HFFc6 (cell line): ENCODE measurements at regions not wholly inside any gene's neighbourhood (a gene's known extent, or its start where the extent isn't known, plus 50 kb on each side); places are given as distances from the start of the nearest gene placed in this dataset.

ENCODE experiments used
- DNase-seq: peaks from one replicate; pipeline ENCODE4 v3.0.0-alpha.2; 2018
- H3K27ac Mint-ChIP-seq: 2 replicates; pipeline ENCODE4 v1.8.0; 2020; ENCODE audit warnings: mild to moderate bottlenecking, mixed read lengths
- H3K27me3 Mint-ChIP-seq: 2 replicates; pipeline ENCODE4 v1.8.0; 2021; ENCODE audit warnings: mild to moderate bottlenecking, moderate library complexity, mixed read lengths; ENCODE audit not compliant: insufficient read depth
- H3K36me3 Mint-ChIP-seq: 2 replicates; pipeline ENCODE4 v1.8.0; 2021; ENCODE audit warnings: low read depth, mixed read lengths
- H3K4me1 Mint-ChIP-seq: 2 replicates; pipeline ENCODE4 v1.8.0; 2020; ENCODE audit warnings: low read depth, mixed read lengths
- H3K4me3 Mint-ChIP-seq: 2 replicates; pipeline ENCODE4 v1.8.0; 2020; ENCODE audit warnings: mild to moderate bottlenecking, moderate library complexity, mixed read lengths
- H3K9me3 Mint-ChIP-seq: 2 replicates; pipeline ENCODE4 v1.8.0; 2020; ENCODE audit warnings: mild to moderate bottlenecking, mixed read lengths
- CTCF ChIP-seq: fragments of 200-600 bp; sonication (generic); IDR thresholded peaks from 2 replicates; pipeline ENCODE4 v1.5.0; 2021; ENCODE audit warnings: antibody characterized with exemption, mild to moderate bottlenecking

- no peak for DNase-seq
- no peaks in the 10 kb centered on the region for H3K36me3 Mint-ChIP-seq
- H3K4me1 Mint-ChIP-seq, result no peaks in the 10 kb centered on the region
- no peak overlapping the region for H3K27ac Mint-ChIP-seq
- H3K9me3 Mint-ChIP-seq, result peaks cover 40% of the 10 kb centered on the region
- TF ChIP-seq CTCF, result no peak
- H3K4me3 Mint-ChIP-seq, result no peak overlapping the region
- H3K27me3 Mint-ChIP-seq, result no peaks in the 10 kb centered on the region
Observed at GRCh38 chr6:147772724-147773123, 264.2 kb downstream of the SAMD5 start.

GRCh38 chr6:147774856-147775255, 266.4 kb downstream of the SAMD5 start:
- DNase-seq, result no peak
- no peak for TF ChIP-seq CTCF
- H3K9me3 Mint-ChIP-seq, result peaks cover 45% of the 10 kb centered on the region
- H3K36me3 Mint-ChIP-seq, result peaks cover 6% of the 10 kb centered on the region; the same call in 1 of the 2 replicates
- no peaks in the 10 kb centered on the region for H3K4me1 Mint-ChIP-seq
- no peaks in the 10 kb centered on the region for H3K27me3 Mint-ChIP-seq
- H3K4me3 Mint-ChIP-seq, result no peak overlapping the region
- H3K27ac Mint-ChIP-seq, result no peak overlapping the region

- DNase-seq, result no peak
- Mint-ChIP-seq H3K27me3 (no peaks in the 10 kb centered on the region; the same call in 1 of the 2 replicates), H3K27ac (no peak overlapping the region), H3K4me1 (no peaks in the 10 kb centered on the region), H3K36me3 (peaks cover 6% of the 10 kb centered on the region; the same call in 1 of the 2 replicates), H3K9me3 (peaks cover 34% of the 10 kb centered on the region), H3K4me3 (no peak overlapping the region)
- TF ChIP-seq CTCF, result no peak
Observed at GRCh38 chr6:147776631-147777213, 268.2 kb downstream of the SAMD5 start.

- peaks cover 23% of the 10 kb centered on the region for H3K9me3 Mint-ChIP-seq
- TF ChIP-seq CTCF, result no peak
- H3K36me3 Mint-ChIP-seq, result peaks cover 6% of the 10 kb centered on the region; the same call in 1 of the 2 replicates
- H3K27me3 Mint-ChIP-seq, result no peaks in the 10 kb centered on the region; the same call in 1 of the 2 replicates
- H3K4me1 Mint-ChIP-seq, result no peaks in the 10 kb centered on the region
- H3K27ac Mint-ChIP-seq, result no peak overlapping the region
- DNase-seq, result no peak
- no peak overlapping the region for H3K4me3 Mint-ChIP-seq
Observed at GRCh38 chr6:147779624-147780023, 271.1 kb downstream of the SAMD5 start.

- Mint-ChIP-seq H3K27ac (no peak overlapping the region), H3K4me3 (no peak overlapping the region), H3K36me3 (peaks cover 6% of the 10 kb centered on the region; the same call in 1 of the 2 replicates), H3K9me3 (peaks cover 17% of the 10 kb centered on the region), H3K27me3 (no peaks in the 10 kb centered on the region; the same call in 1 of the 2 replicates), H3K4me1 (no peaks in the 10 kb centered on the region)
- no peak for DNase-seq
- TF ChIP-seq CTCF, result no peak
Observed at GRCh38 chr6:147782302-147782701, 273.8 kb downstream of the SAMD5 start.
